HS-5 (cell line): ENCODE measurements at regions not wholly inside any gene's neighbourhood (a gene's known extent, or its start where the extent isn't known, plus 50 kb on each side); places are given as distances from the start of the nearest gene placed in this dataset.
"Not testable (repeated sequence)": the region's sequence is repeated elsewhere in the genome, so short reads cannot be mapped to it uniquely, and the experiment has no call there.

ENCODE experiments used
- DNase-seq: peaks from one replicate; pipeline ENCODE4 v3.0.0-alpha.2; 2012; ENCODE audit warnings: low read depth

- no peak for DNase-seq
Measured at GRCh38 chr12:105423237-105423636, 92.7 kb downstream of the C12orf75 start.

GRCh38 chr12:105423921-105424320 is 93.4 kb downstream of the C12orf75 start:
- no peak for DNase-seq

- DNase-seq: no peak
Measured at GRCh38 chr12:105425254-105426174, 95.0 kb downstream of the C12orf75 start.

- DNase-seq: no peak
Measured at GRCh38 chr12:105426766-105427165, 96.3 kb downstream of the C12orf75 start.

GRCh38 chr12:105427883-105428282 is 97.4 kb downstream of the C12orf75 start:
- DNase-seq: no peak

- no peak for DNase-seq
Measured at GRCh38 chr12:105428793-105429395, 98.4 kb downstream of the C12orf75 start.

GRCh38 chr12:105429511-105429910 is 99.0 kb downstream of the C12orf75 start:
- DNase-seq: no peak

- DNase-seq: no peak
Measured at GRCh38 chr12:105431537-105432100, 101.1 kb downstream of the C12orf75 start.

GRCh38 chr12:105433804-105434203 is 103.3 kb downstream of the C12orf75 start:
- DNase-seq: peak; percentile 74

GRCh38 chr12:105436636-105437035 is 106.1 kb downstream of the C12orf75 start:
- DNase-seq: no peak

- no peak for DNase-seq
Measured at GRCh38 chr12:105440037-105440664, 109.7 kb downstream of the C12orf75 start.

GRCh38 chr12:105443802-105444652 is 113.5 kb downstream of the C12orf75 start:
- no peak for DNase-seq

GRCh38 chr12:105444653-105445102 is 114.2 kb downstream of the C12orf75 start:
- DNase-seq: no peak

- DNase-seq: no peak
Measured at GRCh38 chr12:105445249-105445648, 114.8 kb downstream of the C12orf75 start.

- no peak for DNase-seq
Measured at GRCh38 chr12:105445649-105446048, 115.2 kb downstream of the C12orf75 start.

- not testable (repeated sequence) for DNase-seq
Measured at GRCh38 chr12:105446460-105446859, 116.0 kb downstream of the C12orf75 start.

- no peak for DNase-seq
Measured at GRCh38 chr12:105449431-105449830, 118.9 kb downstream of the C12orf75 start.

- peak; percentile 36 for DNase-seq
Measured at GRCh38 chr12:105451211-105451610, 120.7 kb downstream of the C12orf75 start.

- no peak for DNase-seq
Measured at GRCh38 chr12:105451798-105452197, 121.3 kb downstream of the C12orf75 start.

GRCh38 chr12:105453316-105453715 is 122.8 kb downstream of the C12orf75 start:
- no peak for DNase-seq

- no peak for DNase-seq
Measured at GRCh38 chr12:105454688-105455087, 124.2 kb downstream of the C12orf75 start.
